ENCODE measurements at regions not wholly inside any gene's neighbourhood (a gene's known extent, or its start where the extent isn't known, plus 50 kb on each side); places are given as distances from the start of the nearest gene placed in this dataset.
"Not testable (repeated sequence)": the region's sequence is repeated elsewhere in the genome, so short reads cannot be mapped to it uniquely, and the experiment has no call there.

DNA sequence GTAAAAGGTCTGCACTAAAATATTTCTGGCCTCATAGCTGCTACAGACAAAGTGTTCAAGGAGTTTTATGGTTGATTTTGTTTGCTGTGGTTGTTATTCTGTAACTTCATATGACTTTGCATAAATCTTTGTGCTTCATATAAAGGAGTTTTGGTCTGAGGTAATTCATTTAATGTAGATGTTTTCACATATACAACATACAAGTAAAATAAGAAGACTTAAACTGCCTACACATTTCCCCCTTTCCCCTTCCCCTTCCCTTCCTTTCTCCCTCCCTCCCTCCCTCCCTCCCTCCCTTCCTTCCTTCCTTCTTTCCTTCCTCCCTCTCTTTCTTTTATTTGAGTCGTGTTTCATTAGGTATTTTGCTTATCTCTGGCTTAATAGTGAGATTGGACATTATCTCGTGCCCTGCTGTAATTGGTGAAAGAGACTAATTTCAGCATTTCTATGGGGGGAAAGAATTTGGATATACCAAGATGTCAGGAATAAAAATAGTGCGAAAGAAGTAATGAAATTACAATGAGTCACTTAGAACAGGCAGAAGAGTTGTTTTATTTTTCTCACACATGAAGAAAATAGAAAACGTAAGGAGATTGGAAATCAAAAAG, 144.9 kb upstream of the MAD2L1 start:
- H3K9me3 ChIP-seq (ENCODE audit: control insufficient read depth in 2 of 2, insufficient read depth in 1 of 2, low read depth in 1 of 2, low read length in 1 of 2) = no peaks in the 10 kb centered on the region
- no peaks in the 10 kb centered on the region for H3K27me3 ChIP-seq (ENCODE audit: control insufficient read depth in 3 of 3, insufficient read depth in 3 of 3, low read length in 3 of 3)
- H3K4me3 ChIP-seq (ENCODE audit: low read depth in 1 of 3, low read length in 3 of 3) = no peak overlapping the region
- no peaks in the 10 kb centered on the region for H3K4me1 ChIP-seq (ENCODE audit: control insufficient read depth in 3 of 3, insufficient read depth in 2 of 3, low read depth in 1 of 3, low read length in 2 of 3)
- no peak overlapping the region for H3K27ac ChIP-seq (ENCODE audit: low read depth in 1 of 3, low read length in 2 of 3)
- WGBS, 3 donors = 58 to 72% (median 61%) methylated on average over 4 of the region's 4 CpGs
- FAIRE-seq (no peak), DNase-seq (no peak)
- H3K36me3 ChIP-seq (ENCODE audit: control insufficient read depth in 3 of 3, insufficient read depth in 2 of 3, low read depth in 1 of 3, low read length in 3 of 3) = no peaks in the 10 kb centered on the region

DNA sequence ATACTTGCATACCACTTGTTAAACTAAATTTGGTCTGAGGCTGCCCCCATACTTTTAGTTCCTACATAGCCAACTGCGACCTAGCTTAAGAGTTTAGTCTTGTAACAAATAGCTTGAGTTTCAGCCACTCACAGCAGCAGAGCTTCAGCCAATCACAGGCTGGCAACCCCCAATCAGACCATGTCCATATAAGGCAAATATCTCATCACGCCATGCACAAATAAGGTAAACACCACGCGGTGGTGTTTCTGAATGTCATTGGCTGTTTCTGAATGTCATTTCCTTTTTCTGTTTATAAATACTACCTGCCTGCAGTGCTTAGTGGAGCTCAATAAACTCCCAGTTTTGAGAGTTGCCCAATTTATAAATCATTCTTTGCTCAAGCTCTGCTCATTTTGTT, 143.1 kb upstream of the MAD2L1 start:
- H3K9me3 ChIP-seq (ENCODE audit: control insufficient read depth in 2 of 2, insufficient read depth in 1 of 2, low read depth in 1 of 2, low read length in 1 of 2) = no peaks in the 10 kb centered on the region
- no peak overlapping the region for H3K27ac ChIP-seq (ENCODE audit: low read depth in 1 of 3, low read length in 2 of 3)
- no peaks in the 10 kb centered on the region for H3K4me1 ChIP-seq (ENCODE audit: control insufficient read depth in 3 of 3, insufficient read depth in 2 of 3, low read depth in 1 of 3, low read length in 2 of 3)
- no peaks in the 10 kb centered on the region for H3K27me3 ChIP-seq (ENCODE audit: control insufficient read depth in 3 of 3, insufficient read depth in 3 of 3, low read length in 3 of 3)
- DNase-seq = no peak
- H3K4me3 ChIP-seq (ENCODE audit: low read depth in 1 of 3, low read length in 3 of 3) = no peak overlapping the region
- no peak for FAIRE-seq
- WGBS, 3 donors = 81 to 84% (median 81%) methylated on average over 4 of the region's 4 CpGs
- no peaks in the 10 kb centered on the region for H3K36me3 ChIP-seq (ENCODE audit: control insufficient read depth in 3 of 3, insufficient read depth in 2 of 3, low read depth in 1 of 3, low read length in 3 of 3)

DNA sequence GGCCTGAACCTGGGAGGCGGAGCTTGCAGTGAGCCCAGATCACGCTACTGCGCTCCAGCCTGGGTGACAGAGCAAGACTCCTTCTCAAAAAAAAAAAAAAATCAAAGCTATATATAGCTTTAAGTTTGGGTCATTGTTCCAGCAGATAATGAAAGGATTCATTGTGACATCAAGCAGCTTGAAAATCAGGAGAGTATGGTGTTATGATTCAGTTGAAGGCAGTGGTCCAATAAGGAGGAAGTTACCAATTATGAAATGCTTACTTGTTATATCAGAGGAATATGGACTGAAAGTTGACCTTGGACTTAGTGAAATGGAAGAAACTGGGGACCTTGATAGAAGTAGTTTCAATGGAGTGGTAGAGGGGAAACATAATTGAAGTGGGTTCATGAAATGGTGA, 140.4 kb upstream of the MAD2L1 start:
- H3K27me3 ChIP-seq (ENCODE audit: control insufficient read depth in 3 of 3, insufficient read depth in 3 of 3, low read length in 3 of 3) = no peaks in the 10 kb centered on the region
- no peak overlapping the region for H3K4me3 ChIP-seq (ENCODE audit: low read depth in 1 of 3, low read length in 3 of 3)
- no peak for DNase-seq
- H3K27ac ChIP-seq (ENCODE audit: low read depth in 1 of 3, low read length in 2 of 3) = no peak overlapping the region
- 89 to 95% (median 92%) methylated on average over 3 of the region's 3 CpGs for WGBS, 3 donors
- FAIRE-seq = no peak
- no peaks in the 10 kb centered on the region for H3K4me1 ChIP-seq (ENCODE audit: control insufficient read depth in 3 of 3, insufficient read depth in 2 of 3, low read depth in 1 of 3, low read length in 2 of 3)
- H3K9me3 ChIP-seq (ENCODE audit: control insufficient read depth in 2 of 2, insufficient read depth in 1 of 2, low read depth in 1 of 2, low read length in 1 of 2) = no peaks in the 10 kb centered on the region
- no peaks in the 10 kb centered on the region for H3K36me3 ChIP-seq (ENCODE audit: control insufficient read depth in 3 of 3, insufficient read depth in 2 of 3, low read depth in 1 of 3, low read length in 3 of 3)

DNA sequence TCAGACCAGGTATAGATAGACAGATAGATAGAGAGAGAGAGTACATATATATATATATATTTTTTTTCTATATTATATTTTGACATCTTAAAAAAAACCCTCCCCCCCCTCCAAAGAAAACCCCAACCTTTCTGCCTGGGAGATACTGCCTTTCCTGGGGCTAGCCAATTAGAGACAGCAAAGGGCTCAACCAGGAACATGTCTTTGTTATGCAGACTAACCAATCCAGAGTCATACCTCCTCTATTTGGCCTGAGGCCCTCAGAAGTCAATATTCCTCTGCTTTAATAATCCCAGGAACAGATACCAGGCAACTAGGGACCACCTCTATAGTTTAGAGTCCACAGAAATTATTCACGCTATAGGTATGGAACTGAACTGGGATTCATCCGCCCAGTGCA, 135.6 kb upstream of the MAD2L1 start:
- 90 to 96% (median 96%) methylated on average over 2 of the region's 2 CpGs for WGBS, 3 donors
- Histone ChIP-seq H3K4me1 (ENCODE audit: control insufficient read depth in 3 of 3, insufficient read depth in 2 of 3, low read depth in 1 of 3, low read length in 2 of 3) (no peaks in the 10 kb centered on the region), H3K9me3 (ENCODE audit: control insufficient read depth in 2 of 2, insufficient read depth in 1 of 2, low read depth in 1 of 2, low read length in 1 of 2) (no peaks in the 10 kb centered on the region), H3K27me3 (ENCODE audit: control insufficient read depth in 3 of 3, insufficient read depth in 3 of 3, low read length in 3 of 3) (no peaks in the 10 kb centered on the region), H3K36me3 (ENCODE audit: control insufficient read depth in 3 of 3, insufficient read depth in 2 of 3, low read depth in 1 of 3, low read length in 3 of 3) (no peaks in the 10 kb centered on the region), H3K27ac (ENCODE audit: low read depth in 1 of 3, low read length in 2 of 3) (no peak overlapping the region), H3K4me3 (ENCODE audit: low read depth in 1 of 3, low read length in 3 of 3) (no peak overlapping the region)
- no peak for DNase-seq
- FAIRE-seq = no peak

DNA sequence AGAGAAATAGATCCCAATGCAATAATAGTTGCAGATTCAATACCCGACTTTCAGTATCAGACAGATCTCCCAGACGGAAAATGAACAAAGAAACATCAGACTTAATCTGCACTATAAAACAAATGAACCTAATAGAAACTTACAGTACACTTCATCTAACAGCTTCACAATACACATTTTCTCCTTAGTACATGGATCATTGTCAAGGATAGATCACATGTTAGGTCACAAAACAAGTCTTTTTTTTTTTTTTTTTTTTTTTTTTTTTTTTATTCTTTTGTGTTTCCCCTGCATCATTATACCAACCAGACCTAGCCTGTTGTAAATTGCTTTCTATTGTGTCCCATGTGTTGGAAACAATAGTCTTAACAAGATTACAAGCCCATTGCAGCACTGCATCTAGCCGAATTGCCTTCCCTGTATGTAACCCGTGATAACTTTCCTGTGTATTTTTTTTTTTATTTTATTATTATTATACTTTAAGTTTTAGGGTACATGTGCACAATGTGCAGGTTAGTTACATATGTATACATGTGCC, 134.0 kb upstream of the MAD2L1 start:
- not testable (repeated sequence) for FAIRE-seq; H3K4me1 ChIP-seq (ENCODE audit: control insufficient read depth in 3 of 3, insufficient read depth in 2 of 3, low read depth in 1 of 3, low read length in 2 of 3)
- WGBS, 3 donors = 86 to 92% (median 87%) methylated on average over 2 to 4 of the region's 4 CpGs

DNA sequence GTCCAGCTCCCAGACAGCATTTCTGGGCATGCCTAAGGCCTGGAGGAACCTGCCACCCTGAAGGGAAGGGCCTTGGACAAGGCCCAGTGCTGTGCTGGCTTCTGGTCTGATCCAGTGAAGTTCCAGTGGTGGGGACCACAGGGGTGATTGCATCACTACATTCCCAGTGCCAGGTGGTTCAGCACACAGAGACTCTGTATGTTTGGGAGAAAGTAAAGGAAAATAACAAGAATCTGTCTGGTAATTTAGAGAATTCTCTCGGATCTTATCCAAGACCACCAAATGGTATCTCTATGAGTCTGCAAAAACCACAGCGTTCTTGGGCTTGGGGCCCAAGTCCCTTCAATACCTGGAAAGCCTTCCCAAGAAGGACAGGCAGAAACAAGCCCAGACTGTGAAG, 131.8 kb upstream of the MAD2L1 start:
- DNase-seq = no peak
- Histone ChIP-seq H3K27me3 (ENCODE audit: control insufficient read depth in 3 of 3, insufficient read depth in 3 of 3, low read length in 3 of 3) (no peaks in the 10 kb centered on the region), H3K36me3 (ENCODE audit: control insufficient read depth in 3 of 3, insufficient read depth in 2 of 3, low read depth in 1 of 3, low read length in 3 of 3) (no peaks in the 10 kb centered on the region), H3K4me3 (ENCODE audit: low read depth in 1 of 3, low read length in 3 of 3) (no peak overlapping the region), H3K27ac (ENCODE audit: low read depth in 1 of 3, low read length in 2 of 3) (no peak overlapping the region), H3K4me1 (ENCODE audit: control insufficient read depth in 3 of 3, insufficient read depth in 2 of 3, low read depth in 1 of 3, low read length in 2 of 3) (no peaks in the 10 kb centered on the region), H3K9me3 (ENCODE audit: control insufficient read depth in 2 of 2, insufficient read depth in 1 of 2, low read depth in 1 of 2, low read length in 1 of 2) (no peaks in the 10 kb centered on the region)
- FAIRE-seq = no peak
- 53 to 91% (median 84%) methylated on average over 2 of the region's 2 CpGs for WGBS, 3 donors

More for the DNA sequence above, 134.0 kb upstream of the MAD2L1 start:
- not testable (repeated sequence) for H3K36me3 ChIP-seq (ENCODE audit: control insufficient read depth in 3 of 3, insufficient read depth in 2 of 3, low read depth in 1 of 3, low read length in 3 of 3); H3K27me3 ChIP-seq (ENCODE audit: control insufficient read depth in 3 of 3, insufficient read depth in 3 of 3, low read length in 3 of 3); DNase-seq; H3K27ac ChIP-seq (ENCODE audit: low read depth in 1 of 3, low read length in 2 of 3); H3K4me3 ChIP-seq (ENCODE audit: low read depth in 1 of 3, low read length in 3 of 3); H3K9me3 ChIP-seq (ENCODE audit: control insufficient read depth in 2 of 2, insufficient read depth in 1 of 2, low read depth in 1 of 2, low read length in 1 of 2)

DNA sequence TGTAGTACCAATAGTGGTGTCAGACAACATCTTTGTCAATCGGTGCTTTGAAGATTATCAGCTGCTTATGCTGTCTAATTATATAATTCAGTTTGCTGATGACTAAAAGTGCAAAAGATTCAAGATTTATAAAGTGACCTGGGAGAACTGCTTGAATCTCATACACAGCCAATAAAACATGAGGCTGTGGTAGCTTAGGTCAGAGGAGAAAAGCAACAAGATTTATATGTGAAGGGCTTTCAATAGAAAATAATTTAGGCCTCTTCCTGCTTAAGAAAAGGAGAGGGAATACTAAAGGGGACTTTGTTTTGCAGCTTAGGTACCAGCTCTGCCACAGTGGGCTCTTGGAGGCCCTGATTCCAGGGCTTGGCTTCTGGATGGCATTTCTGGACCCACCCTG, 111.0 kb upstream of the MAD2L1 start:
- no peak for FAIRE-seq
- Histone ChIP-seq H3K36me3 (ENCODE audit: control insufficient read depth in 3 of 3, insufficient read depth in 2 of 3, low read depth in 1 of 3, low read length in 3 of 3) (no peaks in the 10 kb centered on the region), H3K4me1 (ENCODE audit: control insufficient read depth in 3 of 3, insufficient read depth in 2 of 3, low read depth in 1 of 3, low read length in 2 of 3) (no peaks in the 10 kb centered on the region), H3K27ac (ENCODE audit: low read depth in 1 of 3, low read length in 2 of 3) (no peak overlapping the region), H3K9me3 (ENCODE audit: control insufficient read depth in 2 of 2, insufficient read depth in 1 of 2, low read depth in 1 of 2, low read length in 1 of 2) (no peaks in the 10 kb centered on the region), H3K27me3 (ENCODE audit: control insufficient read depth in 3 of 3, insufficient read depth in 3 of 3, low read length in 3 of 3) (no peaks in the 10 kb centered on the region), H3K4me3 (ENCODE audit: low read depth in 1 of 3, low read length in 3 of 3) (no peak overlapping the region)
- no peak for DNase-seq
- WGBS, 3 donors = 20 to 67% (median 32%) methylated on average over 1 of the region's 1 CpG

DNA sequence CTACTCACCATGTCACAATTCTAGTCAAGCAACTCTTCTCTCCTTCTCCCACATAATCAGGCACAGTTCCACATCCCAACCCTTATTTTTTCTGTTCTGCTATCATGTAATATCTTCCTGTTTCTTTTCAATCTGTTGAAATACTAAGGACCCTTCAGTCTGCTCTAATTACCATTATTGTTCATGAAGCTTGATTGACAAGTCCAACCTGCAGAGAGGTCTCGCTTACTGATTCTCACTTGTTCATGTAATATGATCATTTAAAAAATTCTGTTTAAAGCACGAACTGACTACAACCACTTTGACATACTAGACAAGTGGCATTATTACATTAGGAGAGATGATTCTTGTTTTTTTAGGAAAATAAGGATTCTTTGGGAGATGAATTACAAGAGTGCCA, 108.6 kb upstream of the MAD2L1 start:
- Histone ChIP-seq H3K4me3 (ENCODE audit: low read depth in 1 of 3, low read length in 3 of 3) (no peak overlapping the region), H3K9me3 (ENCODE audit: control insufficient read depth in 2 of 2, insufficient read depth in 1 of 2, low read depth in 1 of 2, low read length in 1 of 2) (no peaks in the 10 kb centered on the region), H3K27me3 (ENCODE audit: control insufficient read depth in 3 of 3, insufficient read depth in 3 of 3, low read length in 3 of 3) (no peaks in the 10 kb centered on the region), H3K36me3 (ENCODE audit: control insufficient read depth in 3 of 3, insufficient read depth in 2 of 3, low read depth in 1 of 3, low read length in 3 of 3) (no peaks in the 10 kb centered on the region), H3K4me1 (ENCODE audit: control insufficient read depth in 3 of 3, insufficient read depth in 2 of 3, low read depth in 1 of 3, low read length in 2 of 3) (no peaks in the 10 kb centered on the region), H3K27ac (ENCODE audit: low read depth in 1 of 3, low read length in 2 of 3) (no peak overlapping the region)
- FAIRE-seq = no peak
- no peak for DNase-seq
- WGBS, 3 donors = 64 to 75% (median 67%) methylated on average over 2 of the region's 2 CpGs

DNA sequence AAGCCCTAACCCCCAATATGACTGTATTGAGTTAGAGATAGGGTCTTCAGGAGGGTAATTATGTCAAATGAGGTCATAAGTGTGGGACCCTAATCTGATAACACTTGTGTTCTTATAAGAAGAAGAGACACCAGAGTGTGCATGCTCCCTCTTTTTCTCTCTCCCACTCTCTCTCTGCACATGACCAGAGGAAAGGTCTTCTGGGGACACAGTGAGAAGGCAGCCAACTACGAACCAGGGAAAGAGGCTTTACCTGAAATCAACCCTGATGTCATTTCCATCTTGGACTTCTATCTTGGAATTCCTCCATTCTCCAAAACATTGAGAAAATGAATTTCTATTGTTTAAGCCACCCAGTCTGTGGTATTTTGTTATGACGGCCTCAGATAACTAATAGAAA, 97.2 kb upstream of the MAD2L1 start:
- 72 to 88% (median 72%) methylated on average over 2 of the region's 2 CpGs for WGBS, 3 donors

More for the DNA sequence above, 97.2 kb upstream of the MAD2L1 start:
- Histone ChIP-seq H3K4me1 (ENCODE audit: control insufficient read depth in 3 of 3, insufficient read depth in 2 of 3, low read depth in 1 of 3, low read length in 2 of 3) (no peaks in the 10 kb centered on the region), H3K4me3 (ENCODE audit: low read depth in 1 of 3, low read length in 3 of 3) (no peak overlapping the region), H3K36me3 (ENCODE audit: control insufficient read depth in 3 of 3, insufficient read depth in 2 of 3, low read depth in 1 of 3, low read length in 3 of 3) (no peaks in the 10 kb centered on the region), H3K27ac (ENCODE audit: low read depth in 1 of 3, low read length in 2 of 3) (no peak overlapping the region), H3K9me3 (ENCODE audit: control insufficient read depth in 2 of 2, insufficient read depth in 1 of 2, low read depth in 1 of 2, low read length in 1 of 2) (no peaks in the 10 kb centered on the region), H3K27me3 (ENCODE audit: control insufficient read depth in 3 of 3, insufficient read depth in 3 of 3, low read length in 3 of 3) (no peaks in the 10 kb centered on the region)
- DNase-seq (no peak), FAIRE-seq (no peak)
